ENCODE measurements at regions not wholly inside any gene's neighbourhood (a gene's known extent, or its start where the extent isn't known, plus 50 kb on each side); places are given as distances from the start of the nearest gene placed in this dataset.

DNA sequence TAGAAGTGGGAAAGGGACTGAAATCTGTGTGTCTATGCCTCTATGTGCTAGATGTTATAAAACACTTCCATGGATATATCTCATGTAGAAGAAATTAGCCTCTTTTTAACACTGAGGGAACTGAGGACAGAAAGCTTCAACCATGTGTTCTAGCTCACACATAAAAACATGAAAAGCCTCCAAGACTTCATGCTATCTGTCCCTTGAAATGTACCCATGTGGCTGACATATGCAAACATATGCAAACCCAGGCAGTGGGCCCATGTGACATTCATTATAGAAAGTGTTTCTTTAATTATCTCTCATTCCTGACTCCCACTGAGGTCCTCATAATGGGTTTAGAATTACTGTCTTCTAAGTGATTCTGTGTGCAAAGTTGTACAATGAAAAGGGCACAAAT lies 134.7 kb upstream of the MAF start:
- TF ChIP-seq ZNF565 (CRISPR knock-in tag; conservative IDR thresholded peaks at IDR 0.05; ENCODE audit: low read depth) (no peak), CSDC2 (CRISPR knock-in tag; IDR thresholded peaks at IDR 0.05) (no peak), ESRRG (CRISPR knock-in tag; IDR thresholded peaks at IDR 0.05) (no peak), TCF4 (CRISPR knock-in tag; IDR thresholded peaks at IDR 0.05; ENCODE audit: borderline replicate concordance) (no peak), OSR1 (CRISPR knock-in tag; IDR thresholded peaks at IDR 0.05) (no peak), BACH2 (CRISPR knock-in tag; IDR thresholded peaks at IDR 0.05; ENCODE audit: borderline replicate concordance) (no peak), RARB (CRISPR knock-in tag; IDR thresholded peaks at IDR 0.05) (no peak), GLIS3 (CRISPR knock-in tag; IDR thresholded peaks at IDR 0.05) (no peak), ZFP3 (CRISPR knock-in tag; IDR thresholded peaks at IDR 0.05) (no peak), ZNF70 (CRISPR knock-in tag; IDR thresholded peaks at IDR 0.05) (no peak)
- TF ChIP-seq, protein P1, sequence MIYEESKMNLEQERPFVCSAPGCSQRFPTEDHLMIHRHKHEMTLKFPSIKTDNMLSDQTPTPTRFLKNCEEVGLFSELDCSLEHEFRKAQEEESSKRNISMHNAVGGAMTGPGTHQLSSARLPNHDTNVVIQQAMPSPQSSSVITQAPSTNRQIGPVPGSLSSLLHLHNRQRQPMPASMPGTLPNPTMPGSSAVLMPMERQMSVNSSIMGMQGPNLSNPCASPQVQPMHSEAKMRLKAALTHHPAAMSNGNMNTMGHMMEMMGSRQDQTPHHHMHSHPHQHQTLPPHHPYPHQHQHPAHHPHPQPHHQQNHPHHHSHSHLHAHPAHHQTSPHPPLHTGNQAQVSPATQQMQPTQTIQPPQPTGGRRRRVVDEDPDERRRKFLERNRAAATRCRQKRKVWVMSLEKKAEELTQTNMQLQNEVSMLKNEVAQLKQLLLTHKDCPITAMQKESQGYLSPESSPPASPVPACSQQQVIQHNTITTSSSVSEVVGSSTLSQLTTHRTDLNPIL (CRISPR knock-in tag; IDR thresholded peaks at IDR 0.05; ENCODE audit: low read depth) = no peak
- TF ChIP-seq, protein P2, sequence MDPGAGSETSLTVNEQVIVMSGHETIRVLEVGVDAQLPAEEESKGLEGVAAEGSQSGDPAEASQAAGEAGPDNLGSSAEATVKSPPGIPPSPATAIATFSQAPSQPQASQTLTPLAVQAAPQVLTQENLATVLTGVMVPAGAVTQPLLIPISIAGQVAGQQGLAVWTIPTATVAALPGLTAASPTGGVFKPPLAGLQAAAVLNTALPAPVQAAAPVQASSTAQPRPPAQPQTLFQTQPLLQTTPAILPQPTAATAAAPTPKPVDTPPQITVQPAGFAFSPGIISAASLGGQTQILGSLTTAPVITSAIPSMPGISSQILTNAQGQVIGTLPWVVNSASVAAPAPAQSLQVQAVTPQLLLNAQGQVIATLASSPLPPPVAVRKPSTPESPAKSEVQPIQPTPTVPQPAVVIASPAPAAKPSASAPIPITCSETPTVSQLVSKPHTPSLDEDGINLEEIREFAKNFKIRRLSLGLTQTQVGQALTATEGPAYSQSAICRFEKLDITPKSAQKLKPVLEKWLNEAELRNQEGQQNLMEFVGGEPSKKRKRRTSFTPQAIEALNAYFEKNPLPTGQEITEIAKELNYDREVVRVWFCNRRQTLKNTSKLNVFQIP (CRISPR knock-in tag; IDR thresholded peaks at IDR 0.05; ENCODE audit: borderline replicate concordance, low read depth) = no peak
- TF ChIP-seq, protein P3, sequence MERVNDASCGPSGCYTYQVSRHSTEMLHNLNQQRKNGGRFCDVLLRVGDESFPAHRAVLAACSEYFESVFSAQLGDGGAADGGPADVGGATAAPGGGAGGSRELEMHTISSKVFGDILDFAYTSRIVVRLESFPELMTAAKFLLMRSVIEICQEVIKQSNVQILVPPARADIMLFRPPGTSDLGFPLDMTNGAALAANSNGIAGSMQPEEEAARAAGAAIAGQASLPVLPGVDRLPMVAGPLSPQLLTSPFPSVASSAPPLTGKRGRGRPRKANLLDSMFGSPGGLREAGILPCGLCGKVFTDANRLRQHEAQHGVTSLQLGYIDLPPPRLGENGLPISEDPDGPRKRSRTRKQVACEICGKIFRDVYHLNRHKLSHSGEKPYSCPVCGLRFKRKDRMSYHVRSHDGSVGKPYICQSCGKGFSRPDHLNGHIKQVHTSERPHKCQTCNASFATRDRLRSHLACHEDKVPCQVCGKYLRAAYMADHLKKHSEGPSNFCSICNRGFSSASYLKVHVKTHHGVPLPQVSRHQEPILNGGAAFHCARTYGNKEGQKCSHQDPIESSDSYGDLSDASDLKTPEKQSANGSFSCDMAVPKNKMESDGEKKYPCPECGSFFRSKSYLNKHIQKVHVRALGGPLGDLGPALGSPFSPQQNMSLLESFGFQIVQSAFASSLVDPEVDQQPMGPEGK (CRISPR knock-in tag; IDR thresholded peaks at IDR 0.05; ENCODE audit: borderline replicate concordance) = no peak
- no peak for ATAC-seq

DNA sequence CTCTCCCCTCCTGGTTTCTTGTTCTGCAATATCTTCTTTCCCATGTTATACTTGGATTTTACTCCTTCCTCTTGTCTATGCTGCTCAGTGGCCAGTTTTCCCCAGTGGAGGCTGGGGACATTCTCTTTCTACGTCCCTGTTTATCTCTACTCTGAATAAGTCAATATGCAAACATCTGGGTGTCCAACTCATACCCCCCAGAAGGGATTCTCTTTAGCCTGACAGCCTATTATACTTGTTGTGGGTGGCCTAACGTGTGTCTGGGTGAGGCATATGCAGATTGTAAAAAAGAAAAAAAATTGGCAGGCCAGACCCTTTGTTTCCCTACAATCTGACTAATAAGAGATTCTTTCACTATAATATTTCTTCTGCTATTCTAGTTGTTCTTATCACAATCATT lies 134.2 kb upstream of the MAF start:
- ATAC-seq = no peak
- TF ChIP-seq ZNF70 (CRISPR knock-in tag; IDR thresholded peaks at IDR 0.05) (no peak), SNAI2 (CRISPR knock-in tag; IDR thresholded peaks at IDR 0.05) (no peak), ZNF8 (CRISPR knock-in tag; IDR thresholded peaks at IDR 0.05) (no peak)

DNA sequence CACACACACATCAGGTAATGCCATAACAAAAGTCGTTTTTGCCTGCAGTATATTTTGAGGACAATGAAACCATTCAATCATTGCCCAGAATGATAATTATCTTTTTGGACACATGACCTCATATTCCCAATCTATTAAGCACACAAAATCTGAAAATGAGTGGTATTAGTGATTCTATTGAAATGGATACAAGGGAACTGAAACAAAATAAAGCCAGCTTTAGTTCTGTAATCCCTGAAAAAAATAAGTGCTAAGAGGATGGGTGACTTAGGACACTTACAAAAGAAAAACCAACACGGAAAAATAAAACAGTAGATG lies 128.3 kb upstream of the MAF start:
- TF ChIP-seq, protein P4, sequence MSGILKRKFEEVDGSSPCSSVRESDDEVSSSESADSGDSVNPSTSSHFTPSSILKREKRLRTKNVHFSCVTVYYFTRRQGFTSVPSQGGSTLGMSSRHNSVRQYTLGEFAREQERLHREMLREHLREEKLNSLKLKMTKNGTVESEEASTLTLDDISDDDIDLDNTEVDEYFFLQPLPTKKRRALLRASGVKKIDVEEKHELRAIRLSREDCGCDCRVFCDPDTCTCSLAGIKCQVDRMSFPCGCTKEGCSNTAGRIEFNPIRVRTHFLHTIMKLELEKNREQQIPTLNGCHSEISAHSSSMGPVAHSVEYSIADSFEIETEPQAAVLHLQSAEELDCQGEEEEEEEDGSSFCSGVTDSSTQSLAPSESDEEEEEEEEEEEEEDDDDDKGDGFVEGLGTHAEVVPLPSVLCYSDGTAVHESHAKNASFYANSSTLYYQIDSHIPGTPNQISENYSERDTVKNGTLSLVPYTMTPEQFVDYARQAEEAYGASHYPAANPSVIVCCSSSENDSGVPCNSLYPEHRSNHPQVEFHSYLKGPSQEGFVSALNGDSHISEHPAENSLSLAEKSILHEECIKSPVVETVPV (CRISPR knock-in tag; IDR thresholded peaks at IDR 0.05) = no peak
- TF ChIP-seq ZNF8 (CRISPR knock-in tag; IDR thresholded peaks at IDR 0.05) = no peak
- TF ChIP-seq ZNF70 (CRISPR knock-in tag; IDR thresholded peaks at IDR 0.05) = no peak
- TF ChIP-seq, protein P1 (CRISPR knock-in tag; IDR thresholded peaks at IDR 0.05; ENCODE audit: low read depth) = no peak
- TF ChIP-seq RARB (CRISPR knock-in tag; IDR thresholded peaks at IDR 0.05) = no peak
- no peak for TF ChIP-seq TCF4 (CRISPR knock-in tag; IDR thresholded peaks at IDR 0.05; ENCODE audit: borderline replicate concordance)
- no peak for TF ChIP-seq GLIS3 (CRISPR knock-in tag; IDR thresholded peaks at IDR 0.05)
- TF ChIP-seq OSR1 (CRISPR knock-in tag; IDR thresholded peaks at IDR 0.05) = no peak
- no peak for TF ChIP-seq ZFP3 (CRISPR knock-in tag; IDR thresholded peaks at IDR 0.05)
- ATAC-seq = no peak

DNA sequence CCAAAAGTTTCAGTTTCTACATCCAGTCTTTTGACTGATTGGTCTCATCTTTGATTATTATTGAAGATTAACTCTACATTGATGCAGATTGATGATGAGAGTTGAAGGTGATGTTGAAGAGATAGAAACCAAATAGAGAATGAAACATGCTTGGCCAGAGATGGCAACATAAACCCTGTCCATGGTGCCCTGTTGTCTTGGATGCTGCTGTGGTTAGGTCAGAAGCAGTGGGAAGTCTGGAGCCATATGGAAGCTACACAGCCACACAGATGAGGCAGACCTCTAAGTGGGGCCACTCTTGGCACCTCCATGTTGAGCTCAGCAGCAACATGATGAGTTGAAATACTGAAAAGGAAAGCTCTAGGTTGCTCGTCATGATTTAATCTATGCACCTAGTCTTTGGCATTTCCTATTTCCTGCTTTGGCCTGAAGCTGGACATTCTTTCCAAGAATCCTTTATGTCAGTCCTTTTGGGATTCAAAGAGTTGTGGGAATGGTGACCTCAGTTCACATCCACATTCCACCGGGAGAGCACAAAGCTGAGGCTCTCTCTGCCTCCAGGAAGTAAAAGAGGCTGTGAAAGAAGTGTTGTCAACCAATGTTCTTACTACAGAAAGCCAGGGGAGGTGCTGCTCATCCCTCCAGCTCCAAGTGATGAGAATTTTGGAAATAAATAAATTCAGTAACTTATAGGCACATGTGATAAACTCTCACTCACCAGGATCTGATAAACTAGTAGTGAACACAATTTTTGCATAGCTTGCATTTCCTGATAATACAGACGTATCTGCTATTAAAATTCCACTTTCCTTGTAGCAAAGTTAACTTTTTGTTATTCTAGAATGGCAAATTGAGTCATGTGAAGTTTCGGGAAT lies 127.7 kb upstream of the MAF start:
- no peak for TF ChIP-seq ZNF565 (CRISPR knock-in tag; conservative IDR thresholded peaks at IDR 0.05; ENCODE audit: low read depth)
- TF ChIP-seq BACH2 (CRISPR knock-in tag; IDR thresholded peaks at IDR 0.05; ENCODE audit: borderline replicate concordance) = no peak
- TF ChIP-seq, protein P4 (CRISPR knock-in tag; IDR thresholded peaks at IDR 0.05) = no peak
- TF ChIP-seq ESRRG (CRISPR knock-in tag; IDR thresholded peaks at IDR 0.05) = no peak
- TF ChIP-seq, protein P3 (CRISPR knock-in tag; IDR thresholded peaks at IDR 0.05; ENCODE audit: borderline replicate concordance) = no peak
- TF ChIP-seq GLIS3 (CRISPR knock-in tag; IDR thresholded peaks at IDR 0.05) = no peak
- TF ChIP-seq ZNF8 (CRISPR knock-in tag; IDR thresholded peaks at IDR 0.05) = no peak
- no peak for TF ChIP-seq SNAI2 (CRISPR knock-in tag; IDR thresholded peaks at IDR 0.05)
- TF ChIP-seq, protein P2 (CRISPR knock-in tag; IDR thresholded peaks at IDR 0.05; ENCODE audit: borderline replicate concordance, low read depth) = no peak
- TF ChIP-seq, protein P1 (CRISPR knock-in tag; IDR thresholded peaks at IDR 0.05; ENCODE audit: low read depth) = no peak
- TF ChIP-seq CSDC2 (CRISPR knock-in tag; IDR thresholded peaks at IDR 0.05) = no peak
- no peak for ATAC-seq
